Activated naive CD4-positive, alpha-beta T cell treated with anti-CD3 and anti-CD28 coated beads for 36 hours (primary cell): ENCODE measurements at regions not wholly inside any gene's neighbourhood (a gene's known extent, or its start where the extent isn't known, plus 50 kb on each side); places are given as distances from the start of the nearest gene placed in this dataset.
A peak's percentile ranks its signal among the peaks of the same experiment; 100 is the strongest.

Source experiments
- CTCF ChIA-PET: fragments of 350-600 bp; sonication (Branson Sonifier 250); formaldehyde crosslinking; loops from one replicate; lab custom pipeline; 2021; ENCODE audit warnings: antibody characterized with exemption; lab: Charles Lee
- DNase-seq: peaks from one replicate; pipeline ENCODE4 v3.0.0-alpha.2; 2020
- H3K27ac Mint-ChIP-seq: one replicate; pipeline ENCODE4 v1.8.0; 2021; ENCODE audit warnings: mild to moderate bottlenecking, mixed read lengths
- H3K27me3 Mint-ChIP-seq: one replicate; pipeline ENCODE4 v1.8.0; 2021; ENCODE audit warnings: low read depth, mixed read lengths
- H3K36me3 Mint-ChIP-seq: one replicate; pipeline ENCODE4 v1.8.0; 2021; ENCODE audit warnings: low read depth, mixed read lengths
- H3K4me1 Mint-ChIP-seq: one replicate; pipeline ENCODE4 v1.8.0; 2021; ENCODE audit warnings: low read depth, mixed read lengths
- H3K4me3 Mint-ChIP-seq: one replicate; pipeline ENCODE4 v1.8.0; 2021; ENCODE audit warnings: mild to moderate bottlenecking, moderate library complexity, mixed read lengths
- H3K9me3 Mint-ChIP-seq: one replicate; pipeline ENCODE4 v1.8.0; 2021; ENCODE audit warnings: mixed read lengths
- intact Hi-C: fragments of 100-400 bp; cut with micrococcal nuclease; formaldehyde crosslinking; loops from one replicate; pipeline ENCODE4 v1.15.1; 2023

GRCh38 chr10:3491571-3491970 is 293.4 kb downstream of the KLF6 start:
- H3K4me3 Mint-ChIP-seq: no peak overlapping the region
- H3K36me3 Mint-ChIP-seq: no peaks in the 10 kb centered on the region
- no peaks in the 10 kb centered on the region for H3K27me3 Mint-ChIP-seq
- CTCF ChIA-PET: no interaction called here
- DNase-seq: no peak
- no peak overlapping the region for H3K27ac Mint-ChIP-seq
- H3K4me1 Mint-ChIP-seq: peaks cover 1% of the 10 kb centered on the region
- intact Hi-C loops: no loop called here
- peaks cover 6% of the 10 kb centered on the region for H3K9me3 Mint-ChIP-seq

DNA sequence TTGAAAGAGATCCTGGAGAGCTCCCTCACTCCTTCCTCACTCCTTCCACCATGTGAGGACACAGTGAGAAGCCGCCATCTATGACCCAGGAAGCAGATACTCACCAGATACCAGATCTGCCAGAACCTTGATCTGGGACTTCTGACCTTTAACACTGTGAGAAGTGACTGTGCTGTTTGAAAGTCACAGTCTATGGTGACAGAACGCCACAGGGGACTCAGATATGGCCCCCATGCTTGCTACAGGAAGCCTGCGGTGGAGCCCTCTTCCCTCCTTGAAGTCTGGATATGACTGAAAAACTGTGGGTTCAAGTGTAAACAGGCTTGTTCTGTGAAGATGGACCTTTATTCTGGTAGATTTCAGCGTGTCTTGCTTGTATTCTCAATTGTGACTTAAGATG is 297.8 kb downstream of the KLF6 start:
- CTCF ChIA-PET: no interaction called here
- Mint-ChIP-seq H3K36me3 (no peaks in the 10 kb centered on the region), H3K4me3 (no peak overlapping the region), H3K27ac (no peak overlapping the region), H3K4me1 (peaks cover 23% of the 10 kb centered on the region), H3K27me3 (no peaks in the 10 kb centered on the region), H3K9me3 (peaks cover 6% of the 10 kb centered on the region)
- intact Hi-C loops: no loop called here
- DNase-seq: no peak

GRCh38 chr10:3486346-3487065 is 298.5 kb downstream of the KLF6 start:
- Mint-ChIP-seq H3K36me3 (no peaks in the 10 kb centered on the region), H3K27ac (no peak overlapping the region), H3K9me3 (peaks cover 6% of the 10 kb centered on the region), H3K27me3 (no peaks in the 10 kb centered on the region), H3K4me1 (peaks cover 26% of the 10 kb centered on the region), H3K4me3 (no peak overlapping the region)
- CTCF ChIA-PET: no interaction called here
- intact Hi-C loops: no loop called here
- no peak for DNase-seq

DNA sequence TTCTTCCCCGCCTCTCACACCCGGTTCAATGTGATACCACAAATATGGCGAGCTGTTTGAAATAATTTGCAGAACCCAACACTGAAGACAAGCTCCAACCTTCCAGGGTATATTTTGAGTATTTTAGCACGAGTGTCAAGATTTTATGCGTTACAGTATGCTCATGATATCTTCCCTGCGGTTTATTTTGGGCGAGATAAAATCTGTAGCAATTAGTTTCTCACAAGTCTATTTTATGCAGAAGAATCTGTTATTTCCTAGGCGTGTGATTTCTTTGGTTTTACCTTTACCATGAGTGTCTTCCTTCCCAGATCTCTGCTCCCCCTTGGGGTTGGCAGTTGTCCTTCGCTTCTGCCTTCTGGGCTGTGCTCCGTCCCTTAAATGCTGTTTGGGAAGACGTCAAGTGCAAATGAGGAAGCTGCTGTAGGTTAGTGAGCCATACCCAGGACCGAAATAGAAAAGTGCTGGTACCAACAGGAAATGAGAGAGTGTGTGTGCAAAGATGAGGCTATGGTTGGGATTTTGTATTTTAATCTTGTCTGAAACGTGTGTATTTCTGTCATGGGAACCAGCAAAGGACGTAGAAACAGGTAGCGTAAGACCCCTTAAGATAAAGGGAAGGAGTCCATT is 299.8 kb downstream of the KLF6 start:
- Mint-ChIP-seq H3K4me3 (no peak overlapping the region), H3K9me3 (peaks cover 6% of the 10 kb centered on the region), H3K27me3 (no peaks in the 10 kb centered on the region), H3K4me1 (peaks cover 26% of the 10 kb centered on the region), H3K27ac (no peak overlapping the region), H3K36me3 (no peaks in the 10 kb centered on the region)
- intact Hi-C loops: loop anchor here (2.0 kb wide), 1 partner anchor 16 kb away; no protein-coding TSS in a partner anchor
- no peak for DNase-seq
- CTCF ChIA-PET: interaction anchor here (0.6 to 1.0 kb wide), 2 partner anchors 13 to 52 kb away, joined by 3 read pairs; no protein-coding TSS in a partner anchor

GRCh38 chr10:3484306-3485056 is 300.5 kb downstream of the KLF6 start:
- DNase-seq: no peak
- intact Hi-C loops: loop anchor here (2.0 kb wide), 1 partner anchor 16 kb away; no protein-coding TSS in a partner anchor
- Mint-ChIP-seq H3K4me3 (no peak overlapping the region), H3K27ac (no peak overlapping the region), H3K36me3 (no peaks in the 10 kb centered on the region), H3K4me1 (peaks cover 26% of the 10 kb centered on the region), H3K27me3 (no peaks in the 10 kb centered on the region), H3K9me3 (peaks cover 3% of the 10 kb centered on the region)
- CTCF ChIA-PET: interaction anchor here (0.6 to 1.0 kb wide), 2 partner anchors 13 to 51 kb away, joined by 3 read pairs; no protein-coding TSS in a partner anchor

DNA sequence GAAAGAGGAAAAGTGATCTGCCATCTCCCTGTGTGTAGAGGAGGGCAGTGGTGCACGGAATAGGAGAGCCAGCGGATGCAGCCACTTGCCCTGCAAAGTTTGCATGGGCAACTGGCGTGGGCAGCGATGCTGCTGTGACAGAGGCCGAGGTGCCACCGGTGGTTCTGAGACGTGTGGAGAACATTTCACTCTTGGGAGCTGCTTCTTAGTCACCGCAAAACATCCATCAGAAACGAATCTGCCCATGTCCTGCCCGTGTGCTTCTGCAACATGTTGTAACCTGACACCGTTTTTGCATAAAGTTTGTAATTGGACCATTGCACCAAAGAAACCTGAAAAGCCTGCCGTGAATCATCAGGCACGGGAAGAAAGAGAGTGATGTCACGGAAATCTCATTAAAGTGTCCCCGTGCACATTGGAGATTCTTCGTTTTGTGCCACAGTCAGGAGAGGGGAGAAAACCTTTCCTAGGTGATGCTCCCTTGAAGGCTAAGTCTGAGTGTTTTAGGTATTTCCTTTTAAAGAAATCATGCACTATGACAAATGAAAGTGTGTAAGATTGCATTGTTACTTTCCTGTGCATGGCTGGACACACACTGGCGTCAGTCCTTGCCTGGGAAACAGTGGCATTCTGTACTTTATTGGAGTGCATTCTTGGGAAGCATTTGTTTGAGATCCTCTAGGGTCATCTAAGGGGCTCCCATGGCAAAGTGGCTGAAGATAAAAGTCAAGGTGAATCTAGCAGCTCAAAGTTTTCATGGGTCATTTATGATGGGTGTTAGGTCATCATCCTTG is 302.6 kb downstream of the KLF6 start:
- peaks cover 32% of the 10 kb centered on the region for H3K4me1 Mint-ChIP-seq
- H3K27ac Mint-ChIP-seq: no peak overlapping the region
- no peaks in the 10 kb centered on the region for H3K9me3 Mint-ChIP-seq
- no peak overlapping the region for H3K4me3 Mint-ChIP-seq
- intact Hi-C loops: no loop called here
- DNase-seq: peak; percentile 29
- H3K27me3 Mint-ChIP-seq: no peaks in the 10 kb centered on the region
- CTCF ChIA-PET: no interaction called here
- H3K36me3 Mint-ChIP-seq: no peaks in the 10 kb centered on the region

GRCh38 chr10:3481496-3481895 is 303.5 kb downstream of the KLF6 start:
- Mint-ChIP-seq H3K9me3 (no peaks in the 10 kb centered on the region), H3K4me1 (peaks cover 34% of the 10 kb centered on the region), H3K4me3 (no peak overlapping the region), H3K36me3 (no peaks in the 10 kb centered on the region), H3K27ac (no peak overlapping the region), H3K27me3 (no peaks in the 10 kb centered on the region)
- no peak for DNase-seq
- CTCF ChIA-PET: no interaction called here
- intact Hi-C loops: no loop called here

- Mint-ChIP-seq H3K4me3 (no peak overlapping the region), H3K27ac (no peak overlapping the region), H3K4me1 (peaks cover 33% of the 10 kb centered on the region), H3K36me3 (no peaks in the 10 kb centered on the region), H3K9me3 (no peaks in the 10 kb centered on the region), H3K27me3 (no peaks in the 10 kb centered on the region)
- DNase-seq: no peak
- CTCF ChIA-PET: no interaction called here
- intact Hi-C loops: no loop called here
Measured at GRCh38 chr10:3480990-3481315, 304.1 kb downstream of the KLF6 start.

- intact Hi-C loops: no loop called here
- peaks cover 28% of the 10 kb centered on the region for H3K4me1 Mint-ChIP-seq
- H3K27ac Mint-ChIP-seq: no peak overlapping the region
- H3K27me3 Mint-ChIP-seq: no peaks in the 10 kb centered on the region
- CTCF ChIA-PET: interaction anchor here (1.0 kb wide), 1 partner anchor 15 kb away, joined by 3 read pairs; no protein-coding TSS in a partner anchor
- H3K36me3 Mint-ChIP-seq: no peaks in the 10 kb centered on the region
- H3K9me3 Mint-ChIP-seq: no peaks in the 10 kb centered on the region
- peak; percentile 25 for DNase-seq
- H3K4me3 Mint-ChIP-seq: no peak overlapping the region
Measured at GRCh38 chr10:3480281-3480989, 304.6 kb downstream of the KLF6 start.

- no peak for DNase-seq
- CTCF ChIA-PET: interaction anchor here (0.6 kb wide), 1 partner anchor 286 kb away, joined by 3 read pairs; no protein-coding TSS in a partner anchor
- H3K27ac Mint-ChIP-seq: no peak overlapping the region
- no peak overlapping the region for H3K4me3 Mint-ChIP-seq
- no peaks in the 10 kb centered on the region for H3K27me3 Mint-ChIP-seq
- intact Hi-C loops: no loop called here
- no peaks in the 10 kb centered on the region for H3K9me3 Mint-ChIP-seq
- no peaks in the 10 kb centered on the region for H3K36me3 Mint-ChIP-seq
- peaks cover 15% of the 10 kb centered on the region for H3K4me1 Mint-ChIP-seq
Measured at GRCh38 chr10:3478632-3479240, 306.2 kb upstream of the PITRM1 start.

- Mint-ChIP-seq H3K4me3 (no peak overlapping the region), H3K36me3 (no peaks in the 10 kb centered on the region)
- CTCF ChIA-PET: no interaction called here
Measured at GRCh38 chr10:3478153-3478552, 305.6 kb upstream of the PITRM1 start.

More at GRCh38 chr10:3478153-3478552, 305.6 kb upstream of the PITRM1 start:
- Mint-ChIP-seq H3K27ac (no peak overlapping the region), H3K4me1 (peaks cover 18% of the 10 kb centered on the region), H3K9me3 (no peaks in the 10 kb centered on the region), H3K27me3 (no peaks in the 10 kb centered on the region)
- intact Hi-C loops: no loop called here
- DNase-seq: no peak
